GM21528 (cell line): ENCODE measurements at regions not wholly inside any gene's neighbourhood (a gene's known extent, or its start where the extent isn't known, plus 50 kb on each side); places are given as distances from the start of the nearest gene placed in this dataset.
"Not testable (repeated sequence)": the region's sequence is repeated elsewhere in the genome, so short reads cannot be mapped to it uniquely, and the experiment has no call there.

Experiments
- ATAC-seq: cut with Tn5 transposase; IDR thresholded peaks from one replicate; pipeline ENCODE4 v1.9.1; 2021; ENCODE audit warnings: mild to moderate bottlenecking, moderate library complexity; ENCODE audit not compliant: unreplicated experiment, low FRiP score

DNA sequence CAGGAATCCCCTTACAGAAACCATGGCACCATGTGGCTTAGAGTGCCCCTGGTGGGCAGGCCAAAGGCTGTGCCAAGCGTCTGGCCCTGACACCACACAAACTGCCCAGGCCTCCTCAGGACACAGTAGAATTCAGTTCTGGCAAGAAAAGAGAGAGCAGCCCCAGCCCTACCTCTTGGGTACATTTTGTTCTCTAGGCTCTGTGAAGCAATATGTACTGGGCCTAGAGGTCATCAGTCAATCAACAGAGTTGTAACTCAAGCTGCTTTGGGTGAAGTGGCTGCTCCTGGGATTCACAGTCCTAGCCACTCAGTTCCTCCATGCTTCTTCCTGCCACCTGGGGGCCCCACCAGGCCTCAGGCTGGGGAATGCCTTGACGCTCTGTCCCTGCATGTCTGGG is 158.1 kb upstream of the MAMLD1 start:
- ATAC-seq, result no peak

- ATAC-seq, result no peak
Measured at GRCh38 chrX:150207733-150208132, 155.4 kb upstream of the MAMLD1 start.

DNA sequence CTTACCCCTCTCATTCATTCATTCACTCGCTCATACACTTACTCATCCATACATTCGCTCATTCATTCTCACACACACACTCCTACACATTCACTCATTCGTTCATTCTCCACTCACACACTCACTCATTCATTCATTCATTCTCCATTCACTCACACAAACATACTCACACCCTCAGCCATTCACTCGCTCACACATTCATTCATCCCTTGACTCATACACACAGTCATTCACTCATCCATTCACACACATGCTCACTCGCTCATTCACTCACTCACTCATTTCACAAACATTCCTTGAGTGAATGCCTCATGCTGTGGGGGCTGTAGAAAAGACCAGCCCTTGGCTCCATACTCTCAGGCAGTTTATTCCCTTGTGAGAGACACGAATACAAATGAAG is 151.1 kb upstream of the MAMLD1 start:
- no peak for ATAC-seq

GRCh38 chrX:150212672-150213480 is 150.2 kb upstream of the MAMLD1 start:
- no peak for ATAC-seq

DNA sequence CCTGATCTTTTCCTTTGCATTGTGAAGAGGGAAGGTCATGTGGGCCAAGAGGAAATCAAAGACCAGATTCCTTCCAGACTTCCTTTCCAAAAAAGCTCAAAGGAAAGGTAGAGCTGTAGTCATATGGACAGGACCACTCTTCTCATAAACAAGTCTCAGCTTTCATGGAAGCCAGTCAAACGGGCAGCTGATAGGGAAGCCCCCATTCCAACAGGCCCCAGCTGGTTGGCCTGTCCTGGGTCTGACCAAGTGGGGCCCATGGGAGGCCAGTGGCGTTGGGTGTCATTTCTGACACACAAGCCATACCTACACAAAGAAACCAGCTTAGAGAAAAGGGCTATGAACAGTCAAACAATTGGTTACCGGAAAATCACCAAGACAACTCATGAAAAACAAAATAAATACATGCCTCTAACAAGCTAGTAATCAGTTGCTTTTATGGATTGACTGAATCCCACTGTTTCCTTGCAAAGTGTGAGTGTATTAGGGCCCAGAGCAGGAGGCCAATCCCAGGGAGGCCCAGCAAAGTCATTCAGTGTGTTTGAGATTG is 149.6 kb upstream of the MAMLD1 start:
- no peak for ATAC-seq

DNA sequence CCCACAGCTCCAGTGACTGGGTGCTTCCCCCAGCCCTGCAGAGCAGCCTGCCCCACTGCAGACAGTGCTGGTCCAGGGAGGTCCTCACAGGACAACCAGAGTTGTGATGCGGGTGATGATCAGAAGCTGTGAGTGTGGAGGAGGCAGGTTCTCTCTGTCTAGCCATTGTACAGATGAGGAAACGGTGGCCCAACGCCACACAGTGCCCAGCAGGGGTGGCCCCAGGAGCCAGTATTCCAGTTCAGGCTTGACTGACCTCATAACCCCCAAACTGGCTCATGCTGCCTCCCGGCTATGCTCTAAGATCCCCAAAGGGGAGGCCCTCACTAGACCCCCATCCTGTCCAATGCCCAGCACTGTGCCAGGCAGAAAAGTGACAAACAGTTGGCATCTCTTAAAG is 147.1 kb upstream of the MAMLD1 start:
- not testable (repeated sequence) for ATAC-seq

- ATAC-seq, result no peak
Measured at GRCh38 chrX:150216716-150217115, 146.4 kb upstream of the MAMLD1 start.

GRCh38 chrX:150217609-150218008 is 145.5 kb upstream of the MAMLD1 start:
- no peak for ATAC-seq

GRCh38 chrX:150219374-150220185 is 143.5 kb upstream of the MAMLD1 start:
- no peak for ATAC-seq

- no peak for ATAC-seq
Measured at GRCh38 chrX:150223176-150224015, 139.7 kb upstream of the MAMLD1 start.

- ATAC-seq, result no peak
Measured at GRCh38 chrX:150224676-150225075, 138.4 kb upstream of the MAMLD1 start.

GRCh38 chrX:150225266-150225665 is 137.9 kb upstream of the MAMLD1 start:
- no peak for ATAC-seq

DNA sequence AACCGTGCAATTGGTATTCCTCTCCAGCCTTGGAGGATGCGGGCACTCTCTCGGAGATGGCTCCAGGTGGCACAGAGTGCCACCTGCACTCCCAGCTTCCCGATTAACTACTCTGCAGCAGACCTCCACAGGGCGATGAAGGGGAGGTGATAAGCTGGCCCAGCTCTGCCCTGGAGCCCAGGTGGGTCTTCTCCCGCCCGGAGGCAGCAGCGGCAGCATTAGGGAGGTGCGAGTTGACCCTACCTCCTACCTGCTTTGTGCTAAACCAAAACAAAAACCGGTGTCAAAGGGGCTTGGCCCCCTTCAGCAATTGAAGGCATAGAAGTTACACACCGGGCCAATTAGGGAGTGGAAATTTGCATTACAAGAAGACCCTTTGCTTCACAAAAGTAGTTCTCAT is 137.4 kb upstream of the MAMLD1 start:
- ATAC-seq, result no peak

DNA sequence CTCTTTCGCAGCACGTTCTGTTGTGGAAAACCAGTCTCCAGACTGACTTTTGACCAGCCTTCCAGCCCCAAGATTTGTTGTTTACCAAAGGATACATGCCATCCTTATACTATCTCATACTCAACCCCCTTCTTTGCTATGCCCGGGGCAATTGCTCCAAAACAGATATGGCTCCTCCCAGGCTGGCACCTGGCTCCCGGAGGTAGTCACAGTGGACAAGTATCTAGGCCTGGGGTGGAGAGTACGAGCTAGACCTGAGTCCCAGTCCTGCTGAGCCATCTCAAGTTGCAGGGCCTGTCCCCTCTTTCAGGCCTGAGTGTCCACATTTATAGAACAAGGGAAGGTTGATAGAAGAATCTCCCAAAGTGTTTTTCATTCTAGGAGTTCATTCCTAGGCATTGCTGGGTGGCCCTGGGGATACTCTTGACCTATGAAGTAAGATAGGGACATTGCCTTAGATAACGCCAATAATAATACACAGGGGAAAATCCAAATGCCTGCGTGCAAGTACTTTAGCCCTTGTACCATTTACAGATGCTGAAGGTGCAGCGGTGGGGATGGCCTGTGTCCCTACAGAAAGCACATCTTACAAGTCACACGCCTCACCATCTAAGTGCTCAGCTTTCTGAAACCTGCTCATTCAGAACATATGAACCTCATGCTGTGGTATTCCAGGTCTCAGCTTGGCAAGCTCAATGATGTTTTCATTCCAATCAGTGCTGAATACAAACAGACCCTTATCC is 136.7 kb upstream of the MAMLD1 start:
- ATAC-seq, result no peak

- no peak for ATAC-seq
Measured at GRCh38 chrX:150227321-150227860, 135.7 kb upstream of the MAMLD1 start.

DNA sequence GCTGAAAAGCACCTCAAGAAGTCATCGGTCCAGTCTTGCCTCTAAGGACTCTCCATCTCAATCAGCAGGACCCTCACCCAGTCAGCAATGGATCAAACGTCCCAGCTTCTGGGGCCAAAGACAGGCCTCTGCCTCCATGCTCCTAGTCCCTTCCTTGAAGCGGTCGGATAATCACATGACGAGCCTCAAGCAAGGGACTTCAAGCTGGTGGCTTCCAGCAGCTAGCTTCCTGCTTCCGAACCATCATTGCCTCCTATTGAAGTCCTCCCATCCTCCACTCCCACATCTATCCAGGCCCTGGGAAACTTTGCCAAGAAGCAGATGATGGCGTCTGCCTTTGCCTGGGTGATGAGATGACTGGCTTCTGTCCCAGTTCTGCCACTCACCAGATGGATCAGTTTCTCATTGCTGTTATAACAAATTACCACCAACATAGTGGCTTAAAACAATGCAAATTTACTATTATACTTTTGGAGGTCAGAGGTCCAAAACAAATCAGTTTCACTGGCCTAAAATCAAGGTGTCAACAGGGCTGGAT is 135.2 kb upstream of the MAMLD1 start:
- ATAC-seq, result no peak

GRCh38 chrX:150228431-150228830 is 134.7 kb upstream of the MAMLD1 start:
- no peak for ATAC-seq

DNA sequence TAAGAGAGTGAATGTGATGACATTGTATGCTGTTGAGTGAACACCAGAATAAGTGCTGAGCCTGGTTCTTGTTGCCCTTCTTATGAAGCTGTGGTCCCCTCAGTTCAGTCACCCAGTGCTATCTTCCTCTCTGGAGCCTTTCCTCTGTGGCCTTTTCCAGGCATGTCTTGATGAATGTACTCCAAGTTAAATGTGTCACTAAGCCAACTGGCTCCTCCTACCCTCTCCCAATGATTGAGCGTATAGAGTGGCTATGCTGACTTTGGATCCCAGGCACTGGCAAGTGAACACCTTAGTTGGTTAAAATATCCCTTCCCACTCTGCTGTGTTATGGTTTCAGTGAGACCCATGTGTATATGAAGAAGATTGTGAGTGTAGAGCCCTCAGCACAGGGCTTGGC is 134.1 kb upstream of the MAMLD1 start:
- ATAC-seq, result no peak

GRCh38 chrX:150229481-150229880 is 133.6 kb upstream of the MAMLD1 start:
- no peak for ATAC-seq
